Astrocyte (in vitro differentiated cells and primary cell): ENCODE measurements at regions not wholly inside any gene's neighbourhood (a gene's known extent, or its start where the extent isn't known, plus 50 kb on each side); places are given as distances from the start of the nearest gene placed in this dataset.

ENCODE experiments used
- CTCF ChIP-seq: IDR thresholded peaks from 2 replicates; pipeline ENCODE4 v1.5.1; 2011; ENCODE audit warnings: low read depth, mild to moderate bottlenecking, inconsistent platforms, low read length, moderate library complexity; ENCODE audit not compliant: insufficient read depth
- EZH2 ChIP-seq: IDR thresholded peaks from 2 replicates; pipeline ENCODE4 v1.6.1; 2012; ENCODE audit warnings: mild to moderate bottlenecking, low read length, inconsistent platforms; ENCODE audit not compliant: insufficient read depth

GRCh38 chr5:56499901-56500300 is 266.8 kb upstream of the ANKRD55 start:
- TF ChIP-seq CTCF (no peak), EZH2 (no peak)
